BJ (cell line): ENCODE measurements at regions not wholly inside any gene's neighbourhood (a gene's known extent, or its start where the extent isn't known, plus 50 kb on each side); places are given as distances from the start of the nearest gene placed in this dataset.

Experiments used
- CTCF ChIA-PET: fragments of 350-600 bp; formaldehyde crosslinking; extraction: SDS; loops from one replicate; lab custom pipeline; 2021; ENCODE audit warnings: antibody characterized with exemption, inconsistent platforms; lab: Yijun Ruan, JAX
- POLR2A ChIA-PET: fragments of 300-600 bp; sonication (Branson Sonifier 250); formaldehyde crosslinking; extraction: SDS; loops from one replicate; lab custom pipeline; 2021; ENCODE audit warnings: antibody characterized with exemption; lab: Charles Lee
- DNase-seq: peaks from one replicate; pipeline ENCODE4 v3.0.0-alpha.2; 2011; ENCODE audit warnings: low read depth
- H3K27me3 ChIP-seq: 2 replicates; pipeline ENCODE4 v1.6.0; 2011; ENCODE audit warnings: low read length; ENCODE audit not compliant: control insufficient read depth, insufficient read depth
- H3K36me3 ChIP-seq: 2 replicates; pipeline ENCODE4 v1.5.1; 2011; ENCODE audit warnings: low read length; ENCODE audit not compliant: control insufficient read depth, insufficient read depth
- H3K4me3 ChIP-seq: 2 replicates; pipeline ENCODE4 v1.5.1; 2011; ENCODE audit warnings: low read depth, mild to moderate bottlenecking, control low read depth, low read length
- TF ChIP-seq, protein P1 (sequence below): IDR thresholded peaks from 2 replicates; pipeline ENCODE4 v1.5.1; 2011; ENCODE audit warnings: low read depth, mild to moderate bottlenecking, control low read depth, inconsistent platforms, low read length, moderate library complexity; ENCODE audit not compliant: insufficient read depth

DNA sequence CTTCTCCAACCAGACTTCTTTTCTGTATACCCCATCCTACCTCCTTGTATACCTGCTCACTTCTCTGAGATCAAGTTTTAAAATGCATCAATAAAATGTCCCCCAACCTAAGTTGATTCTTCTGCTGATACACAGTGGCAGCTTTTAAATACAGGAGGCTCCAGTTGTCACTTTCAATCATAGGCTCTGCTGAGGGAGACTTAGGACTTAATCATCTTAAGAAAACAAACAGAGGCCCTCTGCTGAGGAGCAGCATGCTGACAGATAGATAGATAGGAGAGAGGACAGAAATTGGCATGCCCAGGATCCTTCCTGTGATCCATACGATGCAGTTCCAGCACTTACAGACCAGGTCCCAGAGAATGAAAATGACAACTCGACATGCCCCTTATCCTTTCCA, 311.0 kb upstream of the PROX1 start:
- DNase-seq = no peak
- TF ChIP-seq, protein P1, sequence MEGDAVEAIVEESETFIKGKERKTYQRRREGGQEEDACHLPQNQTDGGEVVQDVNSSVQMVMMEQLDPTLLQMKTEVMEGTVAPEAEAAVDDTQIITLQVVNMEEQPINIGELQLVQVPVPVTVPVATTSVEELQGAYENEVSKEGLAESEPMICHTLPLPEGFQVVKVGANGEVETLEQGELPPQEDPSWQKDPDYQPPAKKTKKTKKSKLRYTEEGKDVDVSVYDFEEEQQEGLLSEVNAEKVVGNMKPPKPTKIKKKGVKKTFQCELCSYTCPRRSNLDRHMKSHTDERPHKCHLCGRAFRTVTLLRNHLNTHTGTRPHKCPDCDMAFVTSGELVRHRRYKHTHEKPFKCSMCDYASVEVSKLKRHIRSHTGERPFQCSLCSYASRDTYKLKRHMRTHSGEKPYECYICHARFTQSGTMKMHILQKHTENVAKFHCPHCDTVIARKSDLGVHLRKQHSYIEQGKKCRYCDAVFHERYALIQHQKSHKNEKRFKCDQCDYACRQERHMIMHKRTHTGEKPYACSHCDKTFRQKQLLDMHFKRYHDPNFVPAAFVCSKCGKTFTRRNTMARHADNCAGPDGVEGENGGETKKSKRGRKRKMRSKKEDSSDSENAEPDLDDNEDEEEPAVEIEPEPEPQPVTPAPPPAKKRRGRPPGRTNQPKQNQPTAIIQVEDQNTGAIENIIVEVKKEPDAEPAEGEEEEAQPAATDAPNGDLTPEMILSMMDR = no peak

DNA sequence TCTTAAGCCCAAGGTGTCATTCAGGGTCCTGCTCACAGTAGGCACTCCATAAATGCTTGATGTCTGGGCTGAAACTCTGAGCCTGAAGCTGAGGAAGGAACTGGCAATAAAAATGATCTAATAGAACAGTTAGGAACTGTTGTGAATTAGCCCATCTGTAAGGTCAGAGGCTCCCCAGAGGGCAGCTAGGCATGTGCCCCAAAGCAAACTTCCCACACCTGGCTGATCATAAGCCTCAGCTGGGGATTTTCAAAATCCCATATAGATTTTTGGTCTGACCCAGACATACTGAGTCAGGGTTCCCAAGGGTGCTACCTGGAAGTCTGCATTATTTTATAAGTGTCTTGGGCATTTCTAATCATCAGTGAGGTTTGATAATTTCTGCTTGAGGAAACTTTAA, 309.4 kb upstream of the PROX1 start:
- TF ChIP-seq, protein P1 = no peak
- no peak for DNase-seq
- Histone ChIP-seq H3K36me3 (no peaks in the 10 kb centered on the region), H3K27me3 (no peaks in the 10 kb centered on the region), H3K4me3 (no peak overlapping the region)
- CTCF ChIA-PET = no interaction called here
- POLR2A ChIA-PET = no interaction called here

More for the DNA sequence above, 311.0 kb upstream of the PROX1 start:
- POLR2A ChIA-PET = no interaction called here
- H3K4me3 ChIP-seq = no peak overlapping the region
- H3K36me3 ChIP-seq = no peaks in the 10 kb centered on the region
- no peaks in the 10 kb centered on the region for H3K27me3 ChIP-seq
- CTCF ChIA-PET = no interaction called here

DNA sequence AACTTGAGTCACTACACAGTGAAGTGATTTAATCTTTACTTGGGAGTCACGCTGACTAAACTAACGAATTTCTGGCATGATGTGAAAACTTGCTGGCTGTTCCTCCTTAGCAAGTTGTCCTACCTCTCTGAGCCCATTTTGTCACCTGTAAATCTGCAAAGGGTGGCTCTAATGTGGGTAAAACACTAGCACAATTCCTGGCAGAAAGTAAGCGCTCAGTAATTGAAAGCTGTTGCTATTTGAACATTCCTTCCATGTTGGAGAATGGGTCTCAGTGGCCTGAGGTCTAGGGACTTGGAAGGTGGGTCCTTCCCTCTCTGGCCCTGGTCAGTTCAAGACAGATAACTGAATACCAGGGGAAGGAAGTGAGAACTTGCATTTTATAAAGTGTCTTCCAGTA, 309.0 kb upstream of the PROX1 start:
- H3K4me3 ChIP-seq = no peak overlapping the region
- CTCF ChIA-PET = no interaction called here
- POLR2A ChIA-PET = no interaction called here

DNA sequence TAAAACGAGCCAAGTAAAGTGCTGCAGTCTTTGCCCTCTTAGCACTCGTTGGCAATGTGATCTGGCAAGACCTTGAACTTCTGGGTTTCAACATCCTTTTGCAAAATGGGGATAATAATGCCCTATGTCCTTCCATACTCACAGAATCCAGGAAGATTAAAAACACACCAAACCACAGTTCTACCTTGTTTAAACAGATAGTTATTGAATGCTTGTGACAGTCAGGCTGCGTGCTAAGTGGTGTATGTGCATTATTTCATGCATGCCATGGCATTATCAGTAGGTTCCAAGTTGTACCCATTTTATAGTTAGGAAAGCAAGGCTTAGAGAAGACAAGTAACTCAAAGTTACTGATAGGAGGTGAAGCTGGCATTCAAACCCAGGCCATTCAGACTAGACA, 308.6 kb upstream of the PROX1 start:
- TF ChIP-seq, protein P1 = no peak
- Histone ChIP-seq H3K27me3 (no peaks in the 10 kb centered on the region), H3K4me3 (no peak overlapping the region), H3K36me3 (no peaks in the 10 kb centered on the region)
- DNase-seq = no peak
- ChIA-PET CTCF (no interaction called here), POLR2A (no interaction called here)

More for the DNA sequence above, 309.0 kb upstream of the PROX1 start:
- Histone ChIP-seq H3K36me3 (no peaks in the 10 kb centered on the region), H3K27me3 (no peaks in the 10 kb centered on the region)
- TF ChIP-seq, protein P1 = no peak
- no peak for DNase-seq

DNA sequence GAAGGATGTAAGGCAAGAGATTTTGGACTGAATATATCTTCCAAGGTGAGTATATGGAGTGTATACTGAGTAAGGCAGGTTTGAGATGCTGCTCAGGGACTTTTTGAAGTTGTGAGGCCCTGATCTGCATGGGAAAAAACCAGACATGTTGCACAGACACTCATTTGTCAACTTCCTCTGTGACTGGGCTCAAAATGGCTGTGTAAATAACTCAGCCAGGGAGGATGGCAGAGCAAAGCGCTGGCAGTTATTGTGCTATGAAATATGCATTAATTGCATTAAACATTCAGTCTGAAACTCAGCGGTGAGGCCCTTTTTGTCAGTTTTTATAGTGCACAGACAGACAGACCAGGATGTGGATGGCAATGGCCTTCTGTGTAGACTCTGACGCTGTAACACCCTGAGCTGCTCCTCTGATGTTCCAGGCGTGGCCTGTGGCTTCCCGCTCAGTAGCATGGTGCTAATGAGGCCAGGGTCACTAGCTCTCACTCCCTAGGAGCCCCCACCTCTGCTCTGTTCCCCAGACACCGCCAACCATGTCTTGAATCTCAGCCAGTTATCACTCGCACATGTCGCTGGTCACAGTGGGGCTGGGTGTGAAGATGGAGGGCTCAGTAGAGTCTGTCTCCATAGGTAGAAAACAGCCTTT, 307.0 kb upstream of the PROX1 start:
- H3K36me3 ChIP-seq = no peaks in the 10 kb centered on the region
- H3K27me3 ChIP-seq = no peaks in the 10 kb centered on the region
- POLR2A ChIA-PET = no interaction called here
- no peak overlapping the region for H3K4me3 ChIP-seq
- CTCF ChIA-PET = no interaction called here
- TF ChIP-seq, protein P1 = no peak
- no peak for DNase-seq
